ENCODE measurements at regions not wholly inside any gene's neighbourhood (a gene's known extent, or its start where the extent isn't known, plus 50 kb on each side); places are given as distances from the start of the nearest gene placed in this dataset.
"Not testable (repeated sequence)": the region's sequence is repeated elsewhere in the genome, so short reads cannot be mapped to it uniquely, and the experiment has no call there.

DNA sequence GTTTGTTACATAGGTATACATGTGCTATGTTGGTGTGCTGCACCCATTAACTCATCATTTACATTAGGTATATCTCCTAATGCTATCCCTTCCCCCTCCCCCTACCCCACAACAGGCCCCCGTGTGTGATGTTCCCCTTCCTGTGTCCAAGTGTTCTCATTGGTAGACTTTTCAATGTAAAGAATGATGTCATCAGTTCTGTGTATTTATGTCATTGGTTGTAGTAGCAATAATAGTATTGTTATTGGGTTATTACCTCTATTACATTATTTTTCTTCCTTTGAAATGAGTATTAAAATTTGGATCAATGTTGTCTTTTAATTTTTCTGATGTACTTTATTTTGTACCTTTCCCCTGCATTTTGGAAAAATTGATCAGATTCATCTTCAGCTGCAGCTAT is 214.1 kb downstream of the TPRG1 start:
- not testable (repeated sequence) for TF ChIP-seq POLR2A (IDR thresholded peaks at IDR 0.05); CTCF (IDR thresholded peaks at IDR 0.05 in 8 of 11, conservative IDR thresholded peaks at IDR 0.05 in 3 of 11); POLR2AphosphoS5 (IDR thresholded peaks at IDR 0.05)
